Muscle layer of duodenum (tissue), 2 donors: ENCODE measurements at regions not wholly inside any gene's neighbourhood (a gene's known extent, or its start where the extent isn't known, plus 50 kb on each side); places are given as distances from the start of the nearest gene placed in this dataset.

Experiments used
- H3K27ac ChIP-seq: one replicate; pipeline ENCODE4 v1.7.0; 2013; ENCODE audit warnings: mild to moderate bottlenecking, low read length
- H3K27me3 ChIP-seq: one replicate; pipeline ENCODE4 v1.7.0; 2013; ENCODE audit warnings: low read depth, mild to moderate bottlenecking, control low read depth, low read length
- H3K36me3 ChIP-seq, 2 donors: one replicate each; pipeline ENCODE4 v1.7.0; 2013; ENCODE audit warnings: low read length in 2 of 2, control low read depth in 1 of 2, mild to moderate bottlenecking in 1 of 2; ENCODE audit not compliant: insufficient read depth in 2 of 2, control insufficient read depth in 1 of 2
- H3K4me1 ChIP-seq, 2 donors: one replicate each; pipeline ENCODE4 v1.7.0; 2013; ENCODE audit warnings: low read length in 2 of 2, mild to moderate bottlenecking in 2 of 2, control low read depth in 1 of 2, moderate library complexity in 1 of 2; ENCODE audit not compliant: insufficient read depth in 2 of 2, control insufficient read depth in 1 of 2
- H3K4me3 ChIP-seq, 2 donors: one replicate each; pipeline ENCODE4 v1.7.0; 2013; ENCODE audit warnings: low read length in 2 of 2, low read depth in 1 of 2, mild to moderate bottlenecking in 1 of 2
- H3K9me3 ChIP-seq, 2 donors: one replicate each; pipeline ENCODE4 v1.7.0; 2013; ENCODE audit warnings: low read length in 2 of 2, control low read depth in 1 of 2, mild to moderate bottlenecking in 1 of 2; ENCODE audit not compliant: control insufficient read depth in 1 of 2
- donor health status: healthy.

DNA sequence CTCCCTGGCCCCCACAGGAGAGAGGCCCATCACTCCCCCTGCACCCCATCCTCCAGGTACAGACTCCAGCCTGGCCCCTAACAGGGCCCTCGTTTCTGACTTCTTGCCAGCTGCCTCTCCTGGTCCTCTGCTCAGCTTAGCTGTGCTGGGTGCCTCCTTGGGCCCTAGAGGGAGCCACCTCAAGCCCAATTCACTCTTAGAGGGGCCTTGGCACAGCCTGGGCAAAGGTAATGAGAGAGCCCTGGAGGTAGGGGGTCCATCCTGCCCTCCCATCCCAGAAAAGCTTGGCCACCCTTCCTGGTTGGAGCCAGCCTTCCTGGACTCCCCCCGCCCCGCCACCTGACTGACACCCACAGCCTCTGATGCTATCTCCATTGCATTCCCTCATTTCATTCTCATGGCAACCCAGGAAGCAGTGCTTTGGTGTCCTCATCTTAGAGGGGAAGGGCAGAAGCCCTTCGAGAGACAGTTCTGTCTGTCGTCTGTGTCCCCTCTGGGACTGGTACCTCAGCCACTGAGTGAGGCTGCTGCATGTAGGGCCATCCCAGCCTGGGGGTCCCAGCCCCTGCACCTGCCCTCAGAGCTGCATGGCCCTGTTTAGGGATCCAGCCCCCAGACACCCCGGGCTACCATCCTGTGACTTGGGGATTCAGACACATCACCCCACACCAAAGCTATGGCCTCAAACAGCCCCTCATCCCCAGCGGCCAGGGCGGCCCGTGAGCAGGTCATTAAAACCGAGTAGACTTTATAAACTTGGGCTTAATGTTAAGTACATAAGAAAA lies 95.5 kb downstream of the BARX1 start:
- H3K4me1 ChIP-seq, result peaks cover 0 to 5% of the 10 kb centered on the region in 2 donors
- H3K9me3 ChIP-seq, result no peaks in the 10 kb centered on the region
- no peaks in the 10 kb centered on the region for H3K36me3 ChIP-seq
- H3K27me3 ChIP-seq, result peaks cover 10% of the 10 kb centered on the region
- no peak overlapping the region for H3K4me3 ChIP-seq
- H3K27ac ChIP-seq, result no peak overlapping the region

DNA sequence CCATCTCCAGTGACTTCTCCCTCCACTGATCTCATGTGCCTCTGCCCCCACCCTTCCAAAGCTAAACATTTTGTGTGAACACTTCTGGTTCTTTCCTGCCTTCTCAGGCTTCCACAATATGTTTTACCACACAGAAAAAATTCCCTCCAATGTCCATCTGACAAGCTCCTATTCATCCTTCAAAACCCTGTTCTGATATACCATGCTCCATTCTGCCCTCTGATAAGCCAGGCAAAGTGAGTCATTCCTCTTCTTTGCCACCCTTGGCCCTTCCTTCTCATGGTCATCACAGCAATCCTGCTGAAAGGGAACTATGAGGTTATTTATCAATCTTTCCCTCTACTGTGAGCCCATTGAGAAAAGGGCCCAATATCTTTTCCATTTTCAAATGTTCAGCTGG lies 97.6 kb downstream of the BARX1 start:
- H3K27me3 ChIP-seq, result peaks cover 10% of the 10 kb centered on the region
- no peaks in the 10 kb centered on the region for H3K36me3 ChIP-seq
- no peak overlapping the region for H3K27ac ChIP-seq
- H3K4me1 ChIP-seq, result no peaks in the 10 kb centered on the region
- H3K4me3 ChIP-seq, result no peak overlapping the region
- peaks cover 0 to 2% of the 10 kb centered on the region in 2 donors for H3K9me3 ChIP-seq

DNA sequence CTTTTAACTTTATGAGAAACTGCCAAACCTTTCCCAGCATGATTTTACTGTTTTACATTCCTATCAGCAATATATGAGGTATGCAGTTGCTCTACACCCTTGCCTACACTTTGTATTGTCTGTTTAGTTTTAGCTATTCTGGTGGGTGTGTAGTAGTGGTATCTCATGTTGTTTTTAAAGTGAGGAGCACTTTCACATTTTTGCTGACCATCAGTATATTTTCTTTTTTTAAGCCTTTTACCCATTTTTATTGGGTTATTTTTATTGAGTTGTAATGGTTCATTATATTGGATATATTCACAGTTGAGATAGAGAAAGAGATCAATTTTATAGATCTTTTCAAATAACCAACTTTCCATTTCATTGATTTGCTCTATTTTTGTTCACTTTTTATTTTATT lies 102.4 kb downstream of the BARX1 start:
- H3K4me3 ChIP-seq, result no peak overlapping the region
- H3K27me3 ChIP-seq, result no peaks in the 10 kb centered on the region
- H3K4me1 ChIP-seq, result no peaks in the 10 kb centered on the region
- peaks cover 0 to 6% of the 10 kb centered on the region in 2 donors for H3K9me3 ChIP-seq
- no peaks in the 10 kb centered on the region for H3K36me3 ChIP-seq
- no peak overlapping the region for H3K27ac ChIP-seq

DNA sequence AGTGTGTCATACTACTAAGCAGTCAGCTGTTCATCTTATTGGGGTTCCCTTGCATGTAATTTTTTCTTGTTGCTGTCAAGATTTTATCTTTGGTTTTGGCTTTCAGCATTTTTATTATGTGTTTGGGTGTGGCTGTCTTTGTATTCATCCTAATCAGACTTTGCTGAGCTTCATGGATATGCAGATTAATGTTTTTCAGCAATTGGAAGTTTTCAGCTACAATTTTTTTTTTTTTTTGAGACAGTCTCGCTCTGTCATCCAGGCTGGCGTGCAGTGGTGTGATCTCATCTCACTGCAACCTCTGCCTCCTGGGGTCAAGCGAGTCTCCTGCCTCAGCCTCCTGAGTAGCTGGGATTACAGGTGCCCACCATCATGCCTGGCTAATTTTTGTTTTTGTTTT lies 108.8 kb downstream of the BARX1 start:
- no peak overlapping the region for H3K4me3 ChIP-seq
- H3K27ac ChIP-seq, result no peak overlapping the region
- H3K36me3 ChIP-seq, result no peaks in the 10 kb centered on the region
- no peaks in the 10 kb centered on the region for H3K27me3 ChIP-seq
- no peaks in the 10 kb centered on the region for H3K4me1 ChIP-seq
- H3K9me3 ChIP-seq, result peaks cover 0 to 8% of the 10 kb centered on the region in 2 donors

DNA sequence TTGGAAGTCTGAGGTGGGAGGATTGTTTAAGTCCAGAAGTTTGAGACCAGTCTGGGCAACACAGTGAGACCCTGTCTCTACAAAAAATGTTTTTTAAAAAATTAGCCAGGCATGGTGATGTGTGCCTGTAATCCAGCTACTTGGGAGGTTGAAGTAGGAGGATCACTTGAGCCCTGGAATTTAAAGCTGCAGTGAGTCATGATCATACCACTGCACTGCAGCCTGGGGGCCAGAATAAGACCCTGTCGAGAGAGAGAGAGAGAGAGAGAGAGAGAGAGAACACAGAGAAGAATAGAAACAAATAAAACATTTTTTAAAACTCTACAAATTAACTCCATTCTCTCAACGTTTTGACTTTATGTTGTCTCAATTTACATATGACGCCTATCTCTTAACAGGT lies 111.8 kb downstream of the BARX1 start:
- no peaks in the 10 kb centered on the region for H3K36me3 ChIP-seq
- peaks cover 0 to 8% of the 10 kb centered on the region in 2 donors for H3K9me3 ChIP-seq
- no peaks in the 10 kb centered on the region for H3K4me1 ChIP-seq
- H3K27ac ChIP-seq, result no peak overlapping the region
- H3K27me3 ChIP-seq, result no peaks in the 10 kb centered on the region
- H3K4me3 ChIP-seq, result no peak overlapping the region

DNA sequence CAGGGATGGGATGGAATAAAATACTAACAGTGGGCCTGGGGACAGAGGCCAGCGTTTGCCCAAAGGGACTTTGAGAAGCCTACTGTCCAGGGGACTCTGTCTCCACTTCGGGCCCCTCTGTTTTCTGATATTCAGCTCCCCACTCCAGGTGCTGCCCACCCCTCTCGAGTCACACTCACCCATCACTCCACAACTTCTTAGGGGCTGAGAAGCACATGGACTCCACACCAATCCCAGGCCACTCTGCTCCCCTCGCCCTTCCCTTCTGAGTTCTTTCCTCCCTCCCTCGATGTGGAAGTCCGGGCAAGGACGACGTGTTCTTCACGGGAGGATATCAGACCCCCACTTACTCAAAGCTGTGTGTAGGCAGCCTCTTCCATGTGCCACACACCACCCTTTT lies 124.5 kb downstream of the BARX1 start:
- H3K27ac ChIP-seq, result no peak overlapping the region
- H3K9me3 ChIP-seq, result peaks cover 0 to 6% of the 10 kb centered on the region in 2 donors
- no peak overlapping the region for H3K4me3 ChIP-seq
- peaks cover 0 to 14% of the 10 kb centered on the region in 2 donors for H3K4me1 ChIP-seq
- H3K27me3 ChIP-seq, result peaks cover 10% of the 10 kb centered on the region
- H3K36me3 ChIP-seq, result no peaks in the 10 kb centered on the region

DNA sequence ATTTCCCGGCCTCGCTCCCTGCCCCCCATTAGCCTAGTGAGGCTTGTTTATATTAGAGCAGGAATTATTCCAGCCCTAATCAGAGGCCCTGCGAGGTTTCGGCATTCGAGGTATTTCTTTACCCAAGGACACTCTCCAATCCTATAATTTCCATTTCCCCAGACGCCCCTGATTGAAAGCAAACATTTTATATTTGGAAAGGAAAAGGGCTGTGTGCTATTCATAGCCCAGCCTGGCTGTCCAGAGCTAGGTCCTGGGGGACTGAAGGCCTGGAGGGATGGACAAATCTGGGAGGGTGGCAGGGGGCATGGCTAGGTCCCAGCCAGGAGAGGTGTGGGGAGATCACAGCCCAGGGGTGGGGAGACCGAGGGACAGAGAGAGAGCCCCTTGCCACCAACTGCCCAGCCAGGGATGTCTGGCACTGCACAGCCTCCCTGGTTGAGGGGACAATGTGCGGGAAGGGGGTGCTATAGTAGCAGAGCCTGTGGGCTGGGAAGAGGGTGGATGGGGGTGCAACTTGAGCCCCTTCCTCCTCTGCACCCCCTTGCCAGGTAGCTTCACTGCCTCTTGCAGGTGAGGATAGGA lies 125.1 kb downstream of the BARX1 start:
- Histone ChIP-seq H3K27me3 (peaks cover 10% of the 10 kb centered on the region), H3K36me3 (no peaks in the 10 kb centered on the region), H3K9me3 (peaks cover 0 to 6% of the 10 kb centered on the region in 2 donors), H3K27ac (no peak overlapping the region), H3K4me1 (peaks cover 0 to 14% of the 10 kb centered on the region in 2 donors), H3K4me3 (no peak overlapping the region)

DNA sequence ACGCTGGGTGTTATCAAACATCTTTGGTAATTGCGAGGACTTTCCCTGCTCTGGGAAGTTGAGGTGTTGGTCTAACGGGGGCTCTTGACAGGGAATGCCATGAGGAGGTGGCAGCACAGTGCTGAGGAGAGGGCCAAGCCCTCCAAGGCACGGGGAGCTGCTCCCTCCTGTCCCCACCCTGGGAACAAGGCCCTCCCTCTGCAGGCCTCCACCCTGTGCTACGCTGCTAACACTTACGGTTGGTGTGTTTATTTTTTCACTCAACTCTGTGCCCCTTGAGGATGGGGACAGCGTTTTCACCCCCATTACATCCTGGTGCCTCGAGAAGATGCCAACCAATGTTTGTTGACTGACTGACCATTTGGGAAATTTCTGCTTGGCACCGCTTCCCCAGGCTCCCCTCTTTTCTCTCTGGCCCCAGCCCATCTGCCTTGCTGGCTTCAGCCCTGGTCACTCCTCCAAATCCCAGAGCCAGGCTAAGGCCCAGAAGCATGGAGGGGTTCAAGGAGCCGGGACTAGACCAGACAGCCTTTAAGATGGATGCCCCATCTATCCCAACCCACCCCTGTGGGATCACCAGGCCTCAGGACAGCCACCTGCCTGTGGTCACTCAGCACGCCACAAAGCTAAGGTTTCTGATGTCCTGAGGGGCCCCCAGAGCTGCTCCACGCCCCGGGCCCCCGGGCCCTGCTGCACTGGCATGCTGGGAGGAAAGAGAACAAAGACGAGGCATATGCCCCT lies 125.7 kb downstream of the BARX1 start:
- Histone ChIP-seq H3K27me3 (peaks cover 10% of the 10 kb centered on the region), H3K27ac (no peak overlapping the region), H3K9me3 (peaks cover 0 to 6% of the 10 kb centered on the region in 2 donors), H3K4me3 (no peak overlapping the region), H3K36me3 (no peaks in the 10 kb centered on the region), H3K4me1 (peaks cover 0 to 14% of the 10 kb centered on the region in 2 donors)

DNA sequence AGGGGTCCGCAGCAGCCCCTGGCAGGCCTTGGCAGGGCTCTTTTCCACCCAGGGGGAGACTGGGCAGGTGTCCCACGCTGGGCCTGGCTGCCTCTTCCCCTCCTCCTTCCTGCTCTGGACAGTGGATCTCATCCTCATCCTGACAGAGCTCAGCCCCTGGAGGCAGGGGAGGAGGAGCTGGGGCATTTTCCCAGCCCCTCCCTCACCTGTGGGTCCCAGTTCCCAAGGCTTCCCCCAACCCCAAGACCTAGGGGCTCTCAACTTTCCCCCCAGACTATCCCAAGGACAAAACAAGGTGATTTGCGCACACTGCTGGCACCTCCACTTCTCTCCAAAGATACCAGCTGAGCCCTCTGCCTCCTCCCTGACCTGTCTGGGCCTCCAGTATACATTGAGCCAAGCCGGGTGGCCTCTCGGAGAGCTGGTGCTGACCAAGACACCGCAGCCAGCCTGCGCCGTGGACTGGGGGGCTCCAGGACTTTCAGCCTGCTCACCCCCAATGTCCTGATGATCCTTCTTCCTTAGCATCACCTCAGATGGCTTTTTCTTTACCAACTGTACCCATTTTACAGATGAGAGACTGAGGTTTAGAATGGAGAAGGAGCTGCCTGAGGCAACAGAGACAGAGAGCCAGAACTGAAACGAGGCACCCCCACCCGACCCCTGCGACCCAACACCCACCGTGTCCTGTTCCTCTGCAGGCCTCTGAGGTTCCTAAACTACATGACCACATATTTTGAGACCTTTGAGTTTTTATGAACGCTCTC lies 126.6 kb downstream of the BARX1 start:
- Histone ChIP-seq H3K4me1 (peaks cover 0 to 14% of the 10 kb centered on the region in 2 donors), H3K4me3 (no peak overlapping the region), H3K27me3 (peaks cover 10% of the 10 kb centered on the region), H3K27ac (no peak overlapping the region), H3K36me3 (no peaks in the 10 kb centered on the region), H3K9me3 (peaks cover 2 to 4% of the 10 kb centered on the region in 2 donors)

DNA sequence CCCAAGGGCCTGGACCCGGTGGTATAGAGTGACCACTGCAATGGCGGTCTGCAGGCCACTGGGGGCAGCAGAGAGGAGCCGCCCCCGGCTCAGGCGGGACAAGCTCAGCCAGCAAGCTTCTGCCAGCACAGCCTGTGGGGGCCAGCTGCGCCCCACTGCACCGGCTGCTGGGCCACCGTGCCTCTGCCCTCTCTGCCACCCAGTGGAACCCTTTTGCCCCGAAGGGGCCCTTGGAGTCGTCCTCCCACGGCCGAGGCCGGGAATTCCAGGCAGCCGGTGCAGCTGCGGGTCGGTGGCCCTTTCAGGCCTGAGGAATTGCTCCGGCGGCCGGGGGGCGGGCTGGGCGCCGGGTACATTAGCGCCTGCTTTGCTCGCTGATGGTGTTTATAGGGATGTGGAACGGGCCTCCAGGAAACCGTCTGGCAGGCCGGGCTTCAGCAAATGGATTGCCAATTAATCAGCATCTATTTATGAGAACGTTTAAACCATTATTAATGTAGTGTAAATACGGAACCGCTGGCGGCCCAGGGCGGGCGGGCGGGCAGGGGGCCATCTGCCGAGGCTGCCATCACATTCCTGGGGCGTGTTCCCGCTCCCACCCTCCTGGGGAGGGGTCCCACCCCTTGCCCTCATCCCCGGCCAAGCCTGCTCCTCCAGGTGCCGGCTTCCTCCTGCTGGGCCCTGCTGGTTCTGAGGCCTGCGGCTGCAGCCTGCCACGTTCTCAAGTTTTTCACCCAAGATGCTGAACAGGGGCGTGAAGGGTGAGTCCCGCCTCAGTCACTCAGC lies 127.4 kb downstream of the BARX1 start:
- Histone ChIP-seq H3K9me3 (peaks cover 0 to 6% of the 10 kb centered on the region in 2 donors), H3K36me3 (no peaks in the 10 kb centered on the region), H3K4me1 (peaks cover 0 to 14% of the 10 kb centered on the region in 2 donors), H3K4me3 (peak overlapping the region in 1 of 2 donors; percentile 56), H3K27me3 (peaks cover 10% of the 10 kb centered on the region), H3K27ac (no peak overlapping the region)
